GM21367 (cell line): ENCODE measurements at regions not wholly inside any gene's neighbourhood (a gene's known extent, or its start where the extent isn't known, plus 50 kb on each side); places are given as distances from the start of the nearest gene placed in this dataset.
"Not testable (repeated sequence)": the region's sequence is repeated elsewhere in the genome, so short reads cannot be mapped to it uniquely, and the experiment has no call there.

ENCODE experiments used
- ATAC-seq: cut with Tn5 transposase; IDR thresholded peaks from one replicate; pipeline ENCODE4 v1.9.1; 2021; ENCODE audit not compliant: unreplicated experiment

DNA sequence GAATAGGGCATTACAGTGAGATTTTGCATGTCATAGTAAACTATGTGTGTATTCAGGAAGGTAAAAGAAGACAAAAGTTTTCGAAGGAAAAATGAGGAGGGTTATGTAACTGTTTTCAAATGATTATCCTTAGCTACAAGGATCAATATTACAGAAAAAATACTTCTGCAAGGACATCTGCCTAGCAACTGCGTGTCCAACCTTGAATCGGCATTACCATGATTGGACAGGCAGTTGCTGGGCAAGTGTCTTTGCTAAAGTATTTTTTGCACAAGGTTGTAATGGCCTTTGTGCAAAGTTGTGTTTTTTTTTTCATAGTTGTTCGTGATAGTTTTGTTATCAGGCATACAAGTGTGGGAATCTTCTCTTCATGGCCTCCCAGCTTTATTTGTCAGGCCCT, 136.8 kb downstream of the FASLG start:
- ATAC-seq: no peak

DNA sequence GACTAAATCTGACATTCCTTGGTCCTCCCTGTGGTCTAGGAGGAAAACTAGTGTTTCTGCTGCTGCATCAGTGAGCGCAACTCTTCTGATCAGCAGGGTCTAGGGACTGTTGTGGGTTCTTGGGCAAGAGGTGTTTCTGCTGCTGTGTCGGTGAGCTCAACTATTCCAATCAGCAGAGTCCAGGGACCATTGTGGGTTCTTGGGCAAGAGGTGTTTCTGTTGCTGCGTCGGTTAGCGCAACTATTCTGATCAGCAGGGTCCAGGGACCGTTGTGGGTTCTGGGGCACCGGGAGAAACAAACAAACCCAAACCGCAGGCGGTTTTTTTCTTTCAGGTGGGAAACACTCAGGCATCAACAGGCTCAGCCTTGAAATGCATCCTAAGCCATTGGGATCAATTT, 140.9 kb downstream of the FASLG start:
- ATAC-seq: not testable (repeated sequence)

DNA sequence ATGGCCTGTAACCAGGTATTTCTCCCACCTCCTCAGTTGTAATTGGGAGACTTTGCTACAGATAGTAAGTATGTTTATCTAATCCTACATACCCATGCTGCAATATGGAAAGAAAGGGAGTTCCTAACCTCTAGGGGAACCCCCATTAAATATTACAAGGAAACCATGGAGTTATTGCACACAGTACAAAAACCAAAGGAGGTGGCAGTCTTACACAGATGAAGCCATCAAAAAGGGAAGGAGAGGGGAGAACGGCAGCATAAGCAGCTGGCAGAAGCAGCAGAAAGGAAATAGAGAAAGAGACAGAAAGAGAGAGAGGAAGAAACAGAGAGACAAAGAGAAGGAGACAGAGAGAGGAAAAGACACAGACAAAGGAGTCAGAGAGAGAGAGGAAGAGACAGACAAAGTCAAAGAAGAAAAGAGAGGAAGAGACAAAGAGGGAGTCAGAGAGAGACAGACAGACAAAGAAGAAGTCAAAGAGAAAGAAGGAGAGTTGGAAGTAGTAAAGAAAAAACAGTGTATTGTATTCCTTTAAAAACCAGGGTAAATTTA, 142.9 kb downstream of the FASLG start:
- ATAC-seq: no peak

DNA sequence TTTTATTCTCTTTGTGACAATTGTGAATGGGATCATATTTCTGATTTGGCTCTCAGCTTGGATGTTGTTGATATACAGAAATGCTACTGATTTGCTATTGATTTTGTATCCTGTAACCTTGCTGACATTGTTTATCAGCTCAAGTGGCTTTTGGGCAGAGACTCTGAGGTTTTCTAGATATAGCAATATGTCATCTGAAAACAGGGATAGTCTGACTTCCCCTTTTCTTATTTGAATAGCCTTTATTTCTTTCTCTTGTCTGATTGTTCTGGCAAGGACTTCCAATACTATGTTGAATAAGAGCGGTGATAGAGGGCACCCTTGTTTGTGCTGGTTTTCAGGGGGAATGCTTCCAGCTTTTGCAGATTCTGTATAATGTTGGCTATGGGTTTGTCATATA, 150.8 kb downstream of the FASLG start:
- ATAC-seq: no peak

DNA sequence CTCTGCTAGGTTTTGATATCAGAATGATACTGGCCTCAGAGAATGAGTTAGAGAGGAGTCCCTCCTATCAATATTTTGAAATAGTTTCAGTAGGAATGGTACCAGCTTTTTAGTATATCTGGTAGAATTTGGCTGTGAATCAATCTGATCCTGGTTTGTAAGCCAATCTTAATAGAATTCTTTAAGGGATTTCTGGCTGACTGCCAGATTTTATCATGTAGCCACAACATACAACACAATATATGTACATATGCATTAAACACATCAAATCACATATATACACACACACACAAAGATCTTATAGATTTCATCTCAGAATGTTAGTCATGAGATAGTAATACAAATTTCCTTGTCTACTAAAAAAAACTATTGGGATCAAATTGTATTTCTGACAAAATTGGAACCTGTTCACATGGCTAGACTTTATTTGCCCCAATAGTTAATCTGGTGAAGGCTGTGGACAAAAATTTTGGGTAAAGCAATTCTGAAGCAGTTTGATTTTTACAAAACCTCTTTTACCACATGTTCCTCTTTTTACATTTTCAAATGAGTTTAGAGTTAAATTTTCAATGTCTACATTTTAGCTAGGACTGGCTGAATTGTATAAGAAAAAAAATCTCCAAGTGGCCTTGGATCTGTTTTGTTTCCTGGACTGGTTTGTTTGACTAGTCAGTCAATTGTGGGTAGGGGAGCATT, 151.7 kb downstream of the FASLG start:
- ATAC-seq: no peak

DNA sequence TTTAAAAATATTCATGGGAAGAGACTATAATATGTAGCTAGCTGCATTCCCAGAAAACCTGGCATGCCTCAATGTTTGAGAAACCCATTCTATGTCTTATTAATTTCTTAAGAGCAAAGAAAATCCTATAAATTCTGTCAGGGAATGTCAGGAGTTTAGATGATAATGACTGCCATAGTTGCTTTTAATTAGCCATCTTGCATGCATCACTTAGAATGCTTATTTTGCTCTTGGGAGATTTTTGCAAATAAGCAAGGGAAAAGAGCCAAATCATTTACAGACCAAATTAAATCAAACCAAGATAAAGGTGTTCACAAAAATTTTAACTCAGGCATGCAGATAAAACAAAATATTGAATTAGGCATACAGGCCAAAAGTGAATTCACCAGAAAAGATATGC, 152.8 kb downstream of the FASLG start:
- no peak for ATAC-seq

DNA sequence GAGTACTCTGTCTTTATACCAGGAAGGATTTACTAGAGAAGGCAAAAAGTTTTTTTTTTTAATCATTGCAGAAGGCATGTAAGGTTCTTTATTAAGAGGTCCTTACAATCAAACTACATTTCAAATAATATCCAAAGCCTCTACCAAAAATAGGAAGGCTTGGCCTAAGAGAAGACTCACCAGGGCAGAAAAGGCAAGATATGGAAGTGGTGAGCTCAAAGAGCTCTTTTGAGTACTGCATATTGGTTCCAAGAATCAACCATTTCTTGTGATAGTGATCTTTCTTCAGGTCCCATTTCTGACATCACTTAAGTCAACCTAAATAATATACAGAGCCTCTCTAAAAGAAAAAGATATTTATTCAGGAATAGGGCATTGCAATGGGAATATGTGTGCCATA, 153.2 kb downstream of the FASLG start:
- no peak for ATAC-seq

DNA sequence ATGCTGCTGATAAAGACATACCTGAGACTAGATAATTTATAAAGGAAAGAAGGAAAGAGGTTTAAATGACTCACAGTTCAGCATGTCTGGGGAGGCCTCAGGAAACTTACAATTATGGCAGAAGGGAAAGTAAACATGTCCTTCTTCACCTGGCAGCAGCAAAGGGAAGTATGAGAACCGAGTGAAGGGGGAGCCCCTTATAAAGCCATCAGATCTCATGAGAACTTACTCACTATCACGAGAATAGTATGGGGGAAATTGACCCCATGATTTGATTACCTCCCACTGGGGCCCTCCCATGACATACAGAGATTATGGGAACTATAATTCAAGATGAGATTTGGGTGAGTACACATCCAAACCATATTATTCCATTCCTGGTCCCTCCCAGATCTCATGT, 154.4 kb downstream of the FASLG start:
- ATAC-seq: no peak

DNA sequence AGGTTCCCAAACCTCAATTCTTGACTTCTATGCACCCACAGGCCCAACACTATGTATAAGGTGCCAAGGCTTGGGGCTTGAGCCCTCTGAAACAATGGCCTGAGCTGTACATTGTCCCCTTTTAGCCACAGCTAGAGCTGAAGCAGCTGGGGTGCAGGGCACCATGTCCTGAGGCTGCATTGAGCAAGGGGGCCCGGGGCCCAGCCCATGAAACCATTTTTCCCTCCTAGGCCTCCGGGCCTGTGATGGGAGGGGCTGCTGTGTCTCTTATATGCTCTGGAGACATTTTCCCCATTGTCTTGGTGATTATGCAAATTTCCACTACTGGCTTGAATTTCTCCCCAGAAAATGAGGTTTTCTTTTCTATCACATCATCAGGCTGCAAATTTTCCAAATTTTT, 155.5 kb downstream of the FASLG start:
- no peak for ATAC-seq

DNA sequence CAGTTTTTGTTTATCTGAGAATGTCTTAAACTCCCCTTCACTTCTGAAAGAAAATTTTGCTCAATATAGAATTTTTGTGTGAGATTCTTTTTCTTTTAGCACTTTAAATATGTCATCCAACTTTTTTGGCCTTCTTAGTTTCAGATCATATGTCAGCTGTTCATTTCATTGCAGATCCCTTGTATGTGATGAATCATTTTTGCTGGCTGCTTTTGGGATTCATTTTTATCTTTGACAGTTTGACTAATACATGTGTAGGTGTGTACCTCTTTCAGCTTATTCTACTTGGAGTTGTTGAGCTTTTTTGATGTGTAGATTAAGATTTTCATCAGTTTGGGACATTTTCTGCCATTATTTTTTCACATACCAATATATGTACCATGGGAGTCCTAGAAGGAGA, 156.8 kb downstream of the FASLG start:
- no peak for ATAC-seq

DNA sequence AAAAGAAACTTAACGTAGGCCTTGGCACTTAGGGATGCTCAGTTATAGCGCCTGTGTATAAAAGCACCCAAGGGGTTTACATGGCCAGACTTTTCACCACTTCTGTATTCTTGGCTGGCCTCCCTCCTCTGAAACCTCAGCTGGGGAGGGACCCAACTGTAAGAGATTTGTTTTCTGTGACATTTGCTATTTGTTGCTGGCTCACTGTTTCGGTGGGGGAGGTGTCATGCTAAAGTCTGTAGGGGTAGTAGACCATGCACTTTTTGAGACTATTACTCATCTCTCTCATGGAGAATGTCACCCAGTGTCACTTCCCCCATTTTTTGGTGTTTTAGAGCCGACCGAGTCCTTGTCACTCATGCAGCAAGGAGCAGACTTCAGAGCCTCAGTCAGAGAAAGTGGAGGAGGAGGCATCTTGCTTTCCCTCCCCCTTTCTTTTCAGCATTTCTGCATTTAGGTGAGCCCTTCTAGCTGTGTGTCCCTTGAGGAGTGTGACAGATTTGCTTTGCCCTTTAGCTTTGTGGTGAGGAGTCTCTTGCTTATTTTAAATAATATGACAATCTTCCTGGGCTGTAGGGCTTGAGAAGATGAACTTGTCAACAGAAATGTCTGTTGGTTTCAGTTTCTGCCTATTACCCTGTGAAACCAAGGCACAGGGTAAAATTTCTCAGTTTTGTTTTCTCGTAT, 160.1 kb downstream of the FASLG start:
- peak; percentile 84 for ATAC-seq

DNA sequence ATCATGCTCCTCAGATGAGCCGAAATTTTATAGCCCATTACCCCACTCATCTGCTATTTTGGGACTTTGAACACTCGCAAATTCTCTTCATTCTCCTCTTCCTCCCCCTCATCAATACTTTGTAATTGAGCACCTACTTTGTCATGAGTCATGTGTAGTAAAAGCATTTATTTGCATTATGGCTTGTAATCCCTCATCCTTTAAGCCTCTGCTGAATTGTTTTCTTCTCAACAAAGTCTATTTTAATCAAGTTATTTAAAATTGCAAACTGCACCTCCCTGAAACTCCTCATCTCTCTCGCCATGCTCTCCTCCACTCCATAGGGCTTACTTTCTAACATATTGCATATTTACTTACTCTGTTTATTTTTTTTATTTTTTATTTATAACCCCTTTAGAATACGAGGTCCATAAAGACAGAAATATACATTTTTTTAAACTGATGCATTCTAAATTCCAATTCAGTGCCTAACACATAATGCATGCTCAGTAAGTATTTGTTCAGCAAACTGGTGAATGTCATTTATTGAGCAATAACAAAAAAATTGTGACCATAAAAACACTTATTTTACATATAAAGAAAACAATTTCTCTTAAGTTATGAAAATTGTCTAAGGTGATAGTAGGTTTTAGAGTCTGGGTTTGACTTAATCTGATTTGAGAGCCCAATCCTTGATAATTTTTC, 161.7 kb downstream of the FASLG start:
- ATAC-seq: no peak

DNA sequence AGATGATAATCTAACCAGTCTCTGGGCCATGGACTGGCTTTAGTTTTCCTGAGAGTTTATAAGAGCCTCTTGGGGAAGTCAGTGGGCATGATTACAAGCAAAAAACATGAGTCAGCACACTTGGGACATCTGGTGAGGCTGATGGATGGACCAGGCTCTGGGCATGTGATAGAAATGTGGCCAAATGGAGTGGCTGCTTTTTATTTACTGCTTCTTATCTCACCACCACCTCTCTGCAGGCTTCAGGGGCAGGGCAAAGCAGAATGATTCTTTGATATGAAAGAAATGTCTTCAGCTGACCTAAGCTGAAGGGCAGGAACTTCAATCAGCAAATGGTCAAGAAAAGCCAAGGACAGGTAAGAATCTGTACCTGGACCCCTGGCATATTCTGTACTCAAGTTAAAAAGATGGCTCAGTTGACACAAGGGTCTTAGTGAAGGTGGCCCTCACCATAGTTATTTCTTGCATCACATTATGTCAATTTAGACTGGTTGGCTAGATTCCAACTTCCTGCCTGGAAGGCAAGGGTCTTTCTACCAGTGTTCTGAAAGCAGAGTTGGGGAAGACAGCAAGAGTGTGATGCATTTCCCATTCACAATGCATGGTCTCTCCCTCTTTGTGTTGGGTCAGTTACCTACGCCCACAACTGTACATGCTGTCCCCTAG, 162.8 kb downstream of the FASLG start:
- ATAC-seq: no peak

DNA sequence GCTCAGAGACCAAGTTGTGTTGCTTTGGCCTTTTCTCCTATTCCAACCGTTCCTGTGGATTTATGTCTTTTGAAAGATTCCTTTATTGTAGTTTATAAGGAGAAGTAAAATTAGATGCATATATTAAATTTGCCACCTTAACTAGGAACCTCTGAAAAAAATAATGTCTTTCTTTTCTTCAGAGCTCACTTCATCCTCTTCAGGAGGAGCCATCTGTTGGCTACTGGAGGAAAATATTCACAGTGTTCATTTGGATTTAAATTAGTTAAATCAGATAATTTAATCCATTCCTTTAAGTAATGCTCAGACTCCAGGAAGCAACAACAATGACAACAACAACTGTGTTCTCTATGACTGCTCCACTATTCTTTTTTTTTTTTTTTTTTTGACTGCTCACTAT, 164.0 kb downstream of the FASLG start:
- ATAC-seq: no peak

DNA sequence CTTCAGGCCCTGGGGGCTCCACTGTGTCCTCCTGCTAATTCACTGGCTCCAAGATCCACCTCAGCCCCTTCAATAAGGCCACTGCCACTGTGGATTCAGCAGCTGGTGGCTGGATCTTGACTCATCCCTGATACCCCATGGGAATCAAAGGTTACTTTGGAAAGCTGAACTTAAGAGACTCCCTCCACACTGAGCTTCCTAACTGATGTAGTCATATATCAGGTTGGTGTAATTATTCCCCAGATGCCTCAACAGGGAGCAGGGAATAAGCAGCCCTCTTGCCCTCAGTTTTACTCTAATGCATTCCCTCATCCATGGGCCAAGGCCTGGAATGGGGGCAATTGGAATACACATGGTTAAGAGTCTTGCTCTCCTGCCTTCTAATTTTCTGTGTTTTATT, 164.6 kb downstream of the FASLG start:
- no peak for ATAC-seq

DNA sequence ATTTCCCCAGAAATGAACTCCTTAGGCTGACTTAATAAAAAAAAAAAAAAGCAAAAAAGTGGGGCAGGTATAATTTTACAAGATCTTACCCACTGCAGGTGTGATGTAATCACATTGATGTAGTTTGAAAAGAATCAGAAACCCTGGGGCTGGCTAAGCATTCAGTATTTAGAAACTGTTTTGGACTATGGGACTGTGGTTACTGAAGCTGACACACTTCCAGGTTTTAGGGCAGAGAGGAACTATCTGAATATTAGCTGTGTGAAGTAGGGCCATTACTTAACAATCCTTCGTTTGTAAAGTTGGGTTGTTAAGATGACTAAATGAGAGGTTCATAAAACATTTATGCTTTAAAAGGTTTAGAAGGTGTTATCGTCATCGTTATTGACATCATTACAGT, 165.3 kb downstream of the FASLG start:
- no peak for ATAC-seq

DNA sequence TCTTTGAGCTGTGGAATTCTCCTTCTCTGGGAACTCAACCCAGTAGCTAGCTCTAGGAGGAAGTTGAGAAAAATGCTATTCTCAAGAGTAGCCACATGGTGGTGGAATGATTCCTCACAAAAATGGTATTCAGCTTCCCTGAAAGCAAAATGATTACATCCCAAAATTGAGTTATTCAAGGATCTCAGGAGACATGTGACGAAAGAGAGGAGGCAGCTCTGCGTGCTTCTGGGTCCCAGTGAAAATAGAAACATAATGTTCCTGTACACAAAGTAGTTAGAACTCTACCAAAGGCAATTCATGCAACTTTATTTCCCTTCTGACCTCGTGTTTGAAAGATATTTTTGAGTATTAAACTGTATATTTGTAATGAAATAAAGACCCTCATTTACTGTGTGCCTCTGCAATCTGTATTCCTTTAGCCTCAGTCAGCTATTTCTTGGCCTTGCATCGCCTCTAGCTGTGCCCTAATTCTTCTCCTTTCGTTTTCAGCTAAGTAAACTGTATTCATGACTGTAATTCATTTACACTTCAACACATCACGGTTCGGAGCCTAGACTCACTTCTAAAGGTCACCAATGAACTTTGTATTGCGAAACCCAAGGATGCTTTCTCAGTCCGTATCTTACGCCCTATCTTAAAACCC, 167.3 kb downstream of the FASLG start:
- ATAC-seq: no peak

DNA sequence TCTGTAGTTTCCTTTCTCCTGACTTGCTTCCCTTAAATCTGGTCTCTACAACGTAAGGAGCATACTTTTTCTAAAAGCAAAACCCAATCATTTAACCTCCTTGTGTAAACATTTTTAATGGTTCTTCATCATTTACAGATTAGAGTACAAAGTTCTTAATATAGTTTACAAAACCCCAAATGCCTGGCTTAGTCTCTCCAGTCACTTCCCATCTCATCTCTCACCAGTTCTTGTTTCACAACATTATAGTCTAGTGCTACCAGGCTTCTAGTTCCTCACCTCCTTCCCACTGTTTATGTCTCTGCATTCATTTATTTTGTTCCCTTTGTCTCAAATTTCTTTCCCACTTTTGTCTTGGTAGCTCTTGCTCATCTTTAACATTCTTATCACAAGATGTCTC, 168.4 kb downstream of the FASLG start:
- ATAC-seq: no peak

DNA sequence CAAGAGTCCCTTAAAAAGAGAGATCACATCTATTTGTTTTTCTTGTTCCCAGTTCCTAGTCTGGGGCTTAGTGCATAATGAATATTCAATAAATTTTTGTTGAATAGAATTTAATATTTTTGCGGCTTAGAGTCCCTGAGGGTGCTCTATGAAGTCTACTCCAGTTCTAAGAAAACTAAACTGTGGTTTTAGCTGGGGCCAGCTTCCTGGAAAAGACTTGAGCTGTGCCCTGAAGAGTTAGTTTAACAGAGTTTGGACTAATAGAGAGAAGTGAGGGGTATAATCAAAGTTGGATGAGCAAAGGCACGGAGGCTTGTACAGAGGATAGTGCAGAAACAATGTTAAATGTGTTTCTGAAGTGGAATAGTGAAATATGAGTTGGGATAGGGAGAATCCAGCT, 168.9 kb downstream of the FASLG start:
- no peak for ATAC-seq

DNA sequence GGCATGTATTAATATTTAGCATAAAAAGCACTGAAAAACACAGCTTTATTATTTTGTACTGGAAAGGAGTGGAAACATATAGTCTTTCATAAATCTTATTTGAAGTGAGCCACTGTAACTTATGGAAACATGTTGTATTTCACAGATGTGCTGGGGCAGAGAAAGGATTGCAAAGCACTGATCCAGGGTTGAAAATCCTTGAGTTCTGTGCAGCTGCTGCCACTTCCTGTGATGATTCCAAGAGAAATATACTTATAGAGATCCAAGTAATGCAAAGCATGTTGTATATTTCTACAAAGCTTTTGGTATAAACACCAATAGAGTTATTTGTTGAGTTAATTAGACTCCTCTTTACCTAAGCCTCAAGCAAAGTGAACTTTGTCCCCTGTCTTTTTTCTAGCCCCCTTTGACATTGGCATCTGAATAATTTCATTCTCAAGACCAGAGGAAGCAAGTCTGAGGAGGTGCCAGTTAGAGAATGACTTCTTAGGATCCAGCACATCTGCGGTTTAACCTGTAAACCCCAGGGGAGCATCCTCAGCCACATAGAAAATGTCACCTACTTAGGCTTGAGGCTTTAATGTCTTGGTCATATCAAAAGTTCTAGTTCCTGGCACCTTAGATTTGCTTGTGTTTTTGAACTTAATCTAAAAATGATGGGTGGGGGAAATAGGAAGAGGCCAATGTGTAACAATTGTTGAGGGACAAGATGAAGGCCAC, 173.3 kb downstream of the FASLG start:
- no peak for ATAC-seq
